ENCODE measurements at regions not wholly inside any gene's neighbourhood (a gene's known extent, or its start where the extent isn't known, plus 50 kb on each side); places are given as distances from the start of the nearest gene placed in this dataset.
"Not testable (repeated sequence)": the region's sequence is repeated elsewhere in the genome, so short reads cannot be mapped to it uniquely, and the experiment has no call there.

GRCh38 chr22:25311924-25312323 is 92.5 kb downstream of the CRYBB2 start:
- FAIRE-seq; H3K4me3 ChIP-seq (replicated peaks in 1 of 3; ENCODE audit: insufficient read depth in 1 of 3, low read depth in 1 of 3, low read length in 3 of 3); dilution Hi-C loops (cut with MboI; ENCODE audit: extremely low pct_ligation_motif_present, low sequenced_read_pairs); H3K79me2 ChIP-seq (ENCODE audit: control insufficient read depth, insufficient read depth, low read length); H3K36me3 ChIP-seq (ENCODE audit: control insufficient read depth in 2 of 2, extremely low read depth in 1 of 2, insufficient read depth in 2 of 2, low read length in 2 of 2); H4K20me1 ChIP-seq (replicated peaks; ENCODE audit: control insufficient read depth, extremely low read depth, insufficient read depth, low read length); H3K4me2 ChIP-seq (ENCODE audit: insufficient read depth, low read length); BruUV-seq (replicated peaks); POLR2A ChIA-PET; H3K27ac ChIP-seq (ENCODE audit: insufficient read depth, low read depth, low read length); H3K27me3 ChIP-seq (ENCODE audit: control insufficient read depth in 2 of 2, insufficient read depth in 2 of 2, low read length in 2 of 2); H3K9ac ChIP-seq (replicated peaks; ENCODE audit: extremely low read depth, insufficient read depth, low read length); H3K4me1 ChIP-seq (ENCODE audit: control insufficient read depth, extremely low read depth, insufficient read depth, low read length); H3K9me3 ChIP-seq (replicated peaks; ENCODE audit: control insufficient read depth, insufficient read depth, low read length); H2AFZ ChIP-seq (ENCODE audit: low read depth, low read length); DNase-seq (ENCODE audit: low read depth, low spot score); intact Hi-C loops (cut with micrococcal nuclease); CTCF ChIA-PET; H3K9me1 ChIP-seq (replicated peaks; ENCODE audit: control insufficient read depth, extremely low read depth, insufficient read depth, low read length): not testable (repeated sequence)

GRCh38 chr22:25318081-25318823 is 98.8 kb downstream of the CRYBB2 start:
- Histone ChIP-seq H3K36me3 (ENCODE audit: control insufficient read depth in 2 of 2, extremely low read depth in 1 of 2, insufficient read depth in 2 of 2, low read length in 2 of 2) (no peaks in the 10 kb centered on the region), H3K4me1 (ENCODE audit: control insufficient read depth, extremely low read depth, insufficient read depth, low read length) (no peaks in the 10 kb centered on the region), H3K9ac (replicated peaks; ENCODE audit: extremely low read depth, insufficient read depth, low read length) (no peak overlapping the region), H3K9me3 (replicated peaks; ENCODE audit: control insufficient read depth, insufficient read depth, low read length) (no peaks in the 10 kb centered on the region), H4K20me1 (replicated peaks; ENCODE audit: control insufficient read depth, extremely low read depth, insufficient read depth, low read length) (no peaks in the 10 kb centered on the region), H3K4me3 (replicated peaks in 1 of 3; ENCODE audit: insufficient read depth in 1 of 3, low read depth in 1 of 3, low read length in 3 of 3) (no peak overlapping the region), H3K79me2 (ENCODE audit: control insufficient read depth, insufficient read depth, low read length) (no peaks in the 10 kb centered on the region), H3K27ac (ENCODE audit: insufficient read depth, low read depth, low read length) (no peak overlapping the region), H3K9me1 (replicated peaks; ENCODE audit: control insufficient read depth, extremely low read depth, insufficient read depth, low read length) (no peaks in the 10 kb centered on the region), H3K4me2 (ENCODE audit: insufficient read depth, low read length) (no peak overlapping the region), H2AFZ (ENCODE audit: low read depth, low read length) (no peak overlapping the region), H3K27me3 (ENCODE audit: control insufficient read depth in 2 of 2, insufficient read depth in 2 of 2, low read length in 2 of 2) (no peaks in the 10 kb centered on the region)
- ChIA-PET CTCF (interaction anchor here (0.9 kb wide), 1 partner anchor 1677 kb away, joined by 3 read pairs; no protein-coding TSS in a partner anchor), POLR2A (no interaction called here)
- BruUV-seq (replicated peaks), result no TSS peak
- dilution Hi-C loops (cut with MboI; ENCODE audit: extremely low pct_ligation_motif_present, low sequenced_read_pairs), result no loop called here
- DNase-seq (ENCODE audit: low read depth, low spot score) (no peak), FAIRE-seq (no peak)
- intact Hi-C loops (cut with micrococcal nuclease), result no loop called here
- TF ChIP-seq POLR2A (IDR thresholded peaks at IDR 0.05; ENCODE audit: low read depth, low read length) (no peak), MAX (IDR thresholded peaks at IDR 0.05; ENCODE audit: insufficient read depth, insufficient read length) (no peak)
